IMR-90 (cell line): ENCODE measurements at regions not wholly inside any gene's neighbourhood (a gene's known extent, or its start where the extent isn't known, plus 50 kb on each side); places are given as distances from the start of the nearest gene placed in this dataset.

ENCODE experiments used
- ATAC-seq: fragments of 200-7000 bp; cut with Tn5 transposase; 2 replicates; pipeline ENCODE4 v1.9.1; 2020; ENCODE audit warnings: low read depth, mild to moderate bottlenecking, moderate library complexity
- BruUV-seq: library from RNA; stranded (reverse); fragments of 400-500 nt; replicated peaks from 2 replicates; lab custom pipeline; 2021; lab: Mats Ljungman, UMichigan
- CTCF ChIA-PET: fragments of 300-600 bp; formaldehyde crosslinking; extraction: SDS; loops from one replicate; lab custom pipeline; 2021; ENCODE audit warnings: antibody characterized with exemption; lab: Yijun Ruan, JAX
- POLR2A ChIA-PET: fragments of 300-600 bp; sonication (Branson Sonifier 250); formaldehyde crosslinking; loops from one replicate; lab custom pipeline; 2022; ENCODE audit warnings: antibody characterized with exemption; ENCODE audit not compliant: unreplicated experiment; lab: Charles Lee
- DNase-seq: peaks from one replicate; pipeline ENCODE4 v3.0.0; 2013
- H2AFZ ChIP-seq: replicated peaks from 2 replicates; pipeline ENCODE3; 2013; ENCODE audit warnings: low read length, mild to moderate bottlenecking; ENCODE audit not compliant: poor library complexity
- H2AK5ac ChIP-seq: 2 replicates; pipeline ENCODE4 v1.6.1; 2013; ENCODE audit warnings: low read depth, low read length, inconsistent platforms
- H2AK9ac ChIP-seq: replicated peaks from 2 replicates; pipeline ENCODE3; 2013; ENCODE audit warnings: mild to moderate bottlenecking, low read depth, low read length, moderate library complexity; ENCODE audit not compliant: poor library complexity
- H2BK120ac ChIP-seq: 2 replicates; pipeline ENCODE4 v1.6.1; 2013; ENCODE audit warnings: low read depth, low read length, inconsistent platforms
- H2BK15ac ChIP-seq: 3 replicates; pipeline ENCODE4 v1.6.1; 2013; ENCODE audit warnings: low read depth, low read length, inconsistent platforms
- H2BK20ac ChIP-seq: 2 replicates; pipeline ENCODE4 v1.6.1; 2013; ENCODE audit warnings: low read depth, mild to moderate bottlenecking, inconsistent platforms, low read length, moderate library complexity
- H2BK5ac ChIP-seq: 2 replicates; pipeline ENCODE4 v1.6.1; 2013; ENCODE audit warnings: mild to moderate bottlenecking, low read depth, low read length, inconsistent platforms; ENCODE audit not compliant: poor library complexity, severe bottlenecking
- H3K14ac ChIP-seq: replicated peaks from 2 replicates; pipeline ENCODE4 v1.6.1; 2013; ENCODE audit warnings: low read depth, low read length, inconsistent platforms
- H3K18ac ChIP-seq: 2 replicates; pipeline ENCODE4 v1.6.1; 2013; ENCODE audit warnings: low read depth, low read length, control low read depth
- H3K23ac ChIP-seq: 2 replicates; pipeline ENCODE4 v1.6.1; 2013; ENCODE audit warnings: low read depth, low read length, inconsistent platforms
- H3K27ac ChIP-seq: 2 replicates; pipeline ENCODE4 v1.5.1; 2013; ENCODE audit warnings: mild to moderate bottlenecking, control low read depth, low read length; ENCODE audit not compliant: insufficient read depth
- H3K27me3 ChIP-seq: 2 replicates; pipeline ENCODE4 v1.6.1; 2013; ENCODE audit warnings: low read length; ENCODE audit not compliant: control insufficient read depth, insufficient read depth
- H3K36me3 ChIP-seq: 2 replicates; pipeline ENCODE4 v1.6.1; 2013; ENCODE audit warnings: low read length, mixed read lengths; ENCODE audit not compliant: control insufficient read depth, insufficient read depth
- H3K4ac ChIP-seq: 2 replicates; pipeline ENCODE4 v1.6.1; 2013; ENCODE audit warnings: low read depth, low read length, inconsistent platforms
- H3K4me1 ChIP-seq: 2 replicates; pipeline ENCODE4 v1.6.1; 2013; ENCODE audit warnings: low read length, mixed read lengths; ENCODE audit not compliant: control insufficient read depth, insufficient read depth
- H3K4me2 ChIP-seq: 2 replicates; pipeline ENCODE4 v1.6.1; 2013; ENCODE audit warnings: low read depth, mild to moderate bottlenecking, control low read depth, low read length, moderate library complexity
- H3K4me3 ChIP-seq: 2 replicates; pipeline ENCODE4 v1.5.1; 2013; ENCODE audit warnings: low read depth, mild to moderate bottlenecking, control low read depth, low read length, moderate library complexity; ENCODE audit not compliant: insufficient read depth
- H3K56ac ChIP-seq: 2 replicates; pipeline ENCODE4 v1.6.1; 2013; ENCODE audit warnings: low read length, inconsistent platforms; ENCODE audit not compliant: insufficient read depth; ENCODE audit errors: extremely low read depth
- H3K79me1 ChIP-seq, 2 experiments: 2 replicates each; pipeline ENCODE4 v1.6.1; 2013; ENCODE audit warnings: low read length in 2 of 2, inconsistent platforms in 1 of 2, low read depth in 1 of 2
- H3K9ac ChIP-seq: 2 replicates; pipeline ENCODE4 v1.6.1; 2013; ENCODE audit warnings: low read depth, low read length, control low read depth
- H3K9me1 ChIP-seq: 2 replicates; pipeline ENCODE4 v1.6.1; 2013; ENCODE audit warnings: low read length, inconsistent platforms; ENCODE audit not compliant: insufficient read depth
- H3K9me3 ChIP-seq: 2 replicates; pipeline ENCODE4 v1.6.1; 2013; ENCODE audit warnings: low read length; ENCODE audit not compliant: control insufficient read depth, insufficient read depth
- H4K20me1 ChIP-seq: 2 replicates; pipeline ENCODE4 v1.6.1; 2013; ENCODE audit warnings: low read length, inconsistent platforms; ENCODE audit not compliant: insufficient read depth
- H4K5ac ChIP-seq: 2 replicates; pipeline ENCODE4 v1.6.1; 2013; ENCODE audit warnings: mild to moderate bottlenecking, low read depth, low read length, control low read depth
- H4K8ac ChIP-seq, 2 experiments: 2 replicates each; pipeline ENCODE4 v1.6.1; 2013; ENCODE audit warnings: low read depth in 2 of 2, low read length in 2 of 2, control low read depth in 1 of 2, inconsistent platforms in 1 of 2
- H4K91ac ChIP-seq: 2 replicates; pipeline ENCODE4 v1.6.1; 2013; ENCODE audit warnings: low read depth, low read length, inconsistent platforms; ENCODE audit not compliant: insufficient read depth
- BHLHE40 ChIP-seq: fragments of 150-350 bp; IDR thresholded peaks from 2 replicates; pipeline ENCODE4 v1.6.1; 2016; ENCODE audit warnings: mild to moderate bottlenecking, low read depth, low read length
- CEBPB ChIP-seq: IDR thresholded peaks from 2 replicates; pipeline ENCODE4 v1.6.1; 2012; ENCODE audit warnings: low read depth, low read length, improper control_type of control experiment
- CHD1 ChIP-seq: IDR thresholded peaks from 2 replicates; pipeline ENCODE4 v1.6.1; 2012; ENCODE audit warnings: low read depth, low read length, improper control_type of control experiment
- FOS ChIP-seq: fragments of 150-350 bp; IDR thresholded peaks from 2 replicates; pipeline ENCODE4 v1.6.1; 2016; ENCODE audit warnings: low read depth, low read length
- MAFK ChIP-seq: IDR thresholded peaks from 2 replicates; pipeline ENCODE4 v1.6.1; 2012; ENCODE audit warnings: low read depth, low read length, improper control_type of control experiment
- MAZ ChIP-seq: IDR thresholded peaks from 2 replicates; pipeline ENCODE4 v1.6.1; 2012; ENCODE audit warnings: low read depth, mild to moderate bottlenecking, low read length, improper control_type of control experiment, moderate library complexity, borderline replicate concordance
- MXI1 ChIP-seq: IDR thresholded peaks from 2 replicates; pipeline ENCODE4 v1.6.1; 2012; ENCODE audit warnings: low read depth, mild to moderate bottlenecking, low read length, moderate library complexity, borderline replicate concordance
- NFE2L2 ChIP-seq: fragments of 150-350 bp; IDR thresholded peaks from 2 replicates; pipeline ENCODE4 v1.6.1; 2016; ENCODE audit warnings: low read depth, mild to moderate bottlenecking, low read length
- POLR2A ChIP-seq: IDR thresholded peaks from 2 replicates; pipeline ENCODE4 v1.6.1; 2012; ENCODE audit warnings: mild to moderate bottlenecking, low read depth, low read length
- RAD21 ChIP-seq: IDR thresholded peaks from 2 replicates; pipeline ENCODE4 v1.6.1; 2012; ENCODE audit warnings: low read length, improper control_type of control experiment
- RCOR1 ChIP-seq: IDR thresholded peaks from 2 replicates; pipeline ENCODE4 v1.6.1; 2012; ENCODE audit warnings: mild to moderate bottlenecking, low read length, improper control_type of control experiment; ENCODE audit not compliant: insufficient replicate concordance
- RFX5 ChIP-seq: IDR thresholded peaks from 2 replicates; pipeline ENCODE4 v1.8.0; 2012; ENCODE audit warnings: low read depth, mild to moderate bottlenecking, low read length, moderate library complexity
- SMC3 ChIP-seq: fragments of 150-350 bp; IDR thresholded peaks from 2 replicates; pipeline ENCODE4 v1.6.1; 2016; ENCODE audit warnings: low read depth, mild to moderate bottlenecking, antibody characterized with exemption, low read length, moderate library complexity
- USF2 ChIP-seq: fragments of 150-350 bp; IDR thresholded peaks from 2 replicates; pipeline ENCODE4 v1.6.1; 2017; ENCODE audit warnings: mild to moderate bottlenecking, antibody characterized with exemption, low read length, low read depth
- WGBS, 2 experiments: methylation state at CpG; one replicate each; pipeline versions ENCODE4 v1.1.5 to v1.1.7; 2013; ENCODE audit warnings: missing lambda C conversion rate in 2 of 2; ENCODE audit not compliant: insufficient read length in 1 of 2; ENCODE audit errors: extremely low coverage in 2 of 2; 5-methylcytosine and 5-hydroxymethylcytosine counted together
- dilution Hi-C: fragments of 300-500 bp; cut with HindIII; formaldehyde crosslinking; loops from one replicate; pipeline ENCODE4 v1.14.3; 2018; ENCODE audit warnings: low sequenced_read_pairs; ENCODE audit not compliant: unreplicated experiment
- in situ Hi-C: fragments of 300-500 bp; cut with MboI; formaldehyde crosslinking; loops from 3 replicates; pipeline ENCODE4 v1.14.3; 2019; ENCODE audit warnings: low sequenced_read_pairs, inconsistent platforms, mixed read lengths
- intact Hi-C: fragments of 100-400 bp; cut with micrococcal nuclease; formaldehyde crosslinking; loops from 2 replicates; pipeline ENCODE4 v1.10.0; 2022
- TF ChIP-seq, protein P1 (sequence below): conservative IDR thresholded peaks from 2 replicates; pipeline ENCODE4 v1.5.1; 2012; ENCODE audit warnings: mild to moderate bottlenecking, low read depth, low read length, improper control_type of control experiment
- TF ChIP-seq, protein P2 (sequence below): fragments of 150-350 bp; IDR thresholded peaks from 2 replicates; pipeline ENCODE4 v1.6.1; 2016; ENCODE audit warnings: low read depth, mild to moderate bottlenecking, low read length, moderate library complexity, borderline replicate concordance

- no peak overlapping the region for H3K23ac ChIP-seq
- no peak overlapping the region for H2BK120ac ChIP-seq
- H3K36me3 ChIP-seq, result no peaks in the 10 kb centered on the region
- H3K4ac ChIP-seq, result no peak overlapping the region
- H4K91ac ChIP-seq, result no peak overlapping the region
- ChIA-PET POLR2A (no interaction called here), CTCF (no interaction called here)
- H3K79me1 ChIP-seq, result no peaks in the 10 kb centered on the region
- no peaks in the 10 kb centered on the region for H3K27me3 ChIP-seq
- no peak overlapping the region for H4K5ac ChIP-seq
- no peak overlapping the region for H2AK5ac ChIP-seq
- DNase-seq, result no peak
- no peak overlapping the region for H3K9ac ChIP-seq
- no peaks in the 10 kb centered on the region for H3K4me1 ChIP-seq
- no peak overlapping the region for H3K14ac ChIP-seq
- peaks cover 14% of the 10 kb centered on the region for H3K9me3 ChIP-seq
- no peak overlapping the region for H2BK15ac ChIP-seq
- H2BK5ac ChIP-seq, result no peak overlapping the region
- ATAC-seq, result no peak
- H3K9me1 ChIP-seq, result no peaks in the 10 kb centered on the region
- H4K20me1 ChIP-seq, result no peaks in the 10 kb centered on the region
- no peak overlapping the region for H3K56ac ChIP-seq
- dilution Hi-C loops, result no loop called here
- no peak overlapping the region for H2AFZ ChIP-seq
- no peak overlapping the region for H2AK9ac ChIP-seq
- in situ Hi-C loops, result no loop called here
- no peak overlapping the region for H2BK20ac ChIP-seq
- no peak overlapping the region for H4K8ac ChIP-seq
- no peak overlapping the region for H3K18ac ChIP-seq
- H3K4me3 ChIP-seq, result no peak overlapping the region
- H3K27ac ChIP-seq, result no peak overlapping the region
- no peak overlapping the region for H3K4me2 ChIP-seq
- no TSS peak for BruUV-seq
- TF ChIP-seq NFE2L2 (no peak), RFX5 (no peak), MAFK (no peak), CEBPB (no peak), BHLHE40 (no peak), RAD21 (no peak), RCOR1 (no peak), MXI1 (no peak), SMC3 (no peak), USF2 (no peak), POLR2A (no peak), FOS (no peak), CHD1 (no peak), MAZ (no peak)
- TF ChIP-seq, protein P1, sequence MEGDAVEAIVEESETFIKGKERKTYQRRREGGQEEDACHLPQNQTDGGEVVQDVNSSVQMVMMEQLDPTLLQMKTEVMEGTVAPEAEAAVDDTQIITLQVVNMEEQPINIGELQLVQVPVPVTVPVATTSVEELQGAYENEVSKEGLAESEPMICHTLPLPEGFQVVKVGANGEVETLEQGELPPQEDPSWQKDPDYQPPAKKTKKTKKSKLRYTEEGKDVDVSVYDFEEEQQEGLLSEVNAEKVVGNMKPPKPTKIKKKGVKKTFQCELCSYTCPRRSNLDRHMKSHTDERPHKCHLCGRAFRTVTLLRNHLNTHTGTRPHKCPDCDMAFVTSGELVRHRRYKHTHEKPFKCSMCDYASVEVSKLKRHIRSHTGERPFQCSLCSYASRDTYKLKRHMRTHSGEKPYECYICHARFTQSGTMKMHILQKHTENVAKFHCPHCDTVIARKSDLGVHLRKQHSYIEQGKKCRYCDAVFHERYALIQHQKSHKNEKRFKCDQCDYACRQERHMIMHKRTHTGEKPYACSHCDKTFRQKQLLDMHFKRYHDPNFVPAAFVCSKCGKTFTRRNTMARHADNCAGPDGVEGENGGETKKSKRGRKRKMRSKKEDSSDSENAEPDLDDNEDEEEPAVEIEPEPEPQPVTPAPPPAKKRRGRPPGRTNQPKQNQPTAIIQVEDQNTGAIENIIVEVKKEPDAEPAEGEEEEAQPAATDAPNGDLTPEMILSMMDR, result no peak
- TF ChIP-seq, protein P2, sequence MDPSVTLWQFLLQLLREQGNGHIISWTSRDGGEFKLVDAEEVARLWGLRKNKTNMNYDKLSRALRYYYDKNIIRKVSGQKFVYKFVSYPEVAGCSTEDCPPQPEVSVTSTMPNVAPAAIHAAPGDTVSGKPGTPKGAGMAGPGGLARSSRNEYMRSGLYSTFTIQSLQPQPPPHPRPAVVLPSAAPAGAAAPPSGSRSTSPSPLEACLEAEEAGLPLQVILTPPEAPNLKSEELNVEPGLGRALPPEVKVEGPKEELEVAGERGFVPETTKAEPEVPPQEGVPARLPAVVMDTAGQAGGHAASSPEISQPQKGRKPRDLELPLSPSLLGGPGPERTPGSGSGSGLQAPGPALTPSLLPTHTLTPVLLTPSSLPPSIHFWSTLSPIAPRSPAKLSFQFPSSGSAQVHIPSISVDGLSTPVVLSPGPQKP, result no peak
- WGBS, 2 experiments, result no CpG with 5 or more reads among the region's 1 CpG
- intact Hi-C loops, result no loop called here
These were observed 467.1 kb downstream of the NAF1 start for GRCh38 chr4:162699629-162700028.
